Effector memory CD8-positive, alpha-beta T cell (primary cell): ENCODE measurements at regions not wholly inside any gene's neighbourhood (a gene's known extent, or its start where the extent isn't known, plus 50 kb on each side); places are given as distances from the start of the nearest gene placed in this dataset.

Experiments
- ATAC-seq: fragments of 150-1000 bp; cut with Tn5 transposase; replicated peaks from 2 replicates; pipeline ENCODE4 v1.10.0; 2021; ENCODE audit warnings: mild to moderate bottlenecking, moderate library complexity
- DNase-seq, 3 experiments: peaks; one replicate each; pipeline ENCODE4 v3.0.0; 2021
- H3K27ac Mint-ChIP-seq, 2 donors: one replicate each; pipeline ENCODE4 v1.8.0; 2022; ENCODE audit warnings: mild to moderate bottlenecking in 2 of 2, mixed read lengths in 2 of 2, moderate library complexity in 2 of 2
- H3K27me3 Mint-ChIP-seq, 2 donors: one replicate each; pipeline ENCODE4 v1.8.0; 2022; ENCODE audit warnings: mixed read lengths in 2 of 2
- H3K36me3 Mint-ChIP-seq: one replicate; pipeline ENCODE4 v1.8.0; 2022; ENCODE audit warnings: mild to moderate bottlenecking, moderate library complexity, mixed read lengths; ENCODE audit not compliant: insufficient read depth
- H3K4me1 Mint-ChIP-seq, 2 donors: one replicate each; pipeline ENCODE4 v1.8.0; 2022; ENCODE audit warnings: low read depth in 2 of 2, mixed read lengths in 2 of 2
- H3K4me3 Mint-ChIP-seq, 2 donors: one replicate each; pipeline ENCODE4 v1.8.0; 2022; ENCODE audit warnings: mild to moderate bottlenecking in 2 of 2, mixed read lengths in 2 of 2, moderate library complexity in 2 of 2
- H3K9me3 Mint-ChIP-seq, 2 donors: one replicate each; pipeline ENCODE4 v1.8.0; 2022; ENCODE audit warnings: mixed read lengths in 2 of 2

DNA sequence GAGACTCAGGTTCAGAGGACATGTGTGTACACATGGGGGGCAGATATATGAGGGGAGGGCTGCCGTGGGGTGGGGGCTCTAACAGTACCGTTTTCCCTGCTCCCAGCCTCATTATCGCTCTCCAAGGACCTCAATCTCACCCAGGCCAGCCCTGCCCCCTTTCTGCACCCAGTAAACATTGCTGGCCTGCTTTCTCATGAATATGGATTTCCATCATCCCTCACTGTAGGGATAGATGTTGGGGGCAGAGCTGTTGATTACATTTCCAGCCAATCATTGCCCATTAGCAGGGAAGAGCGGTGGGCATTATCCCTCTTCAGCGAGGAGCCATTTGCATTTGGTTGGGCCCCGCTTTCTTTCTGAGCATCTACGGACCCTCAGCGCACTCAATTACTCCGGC is 273.8 kb downstream of the RPS6KC1 start:
- Mint-ChIP-seq H3K27me3 (peaks cover 18 to 29% of the 10 kb centered on the region in 2 donors), H3K4me1 (no peaks in the 10 kb centered on the region), H3K36me3 (no peaks in the 10 kb centered on the region), H3K4me3 (no peak overlapping the region), H3K9me3 (no peaks in the 10 kb centered on the region), H3K27ac (no peak overlapping the region)
- ATAC-seq (no peak), DNase-seq (no peak)

DNA sequence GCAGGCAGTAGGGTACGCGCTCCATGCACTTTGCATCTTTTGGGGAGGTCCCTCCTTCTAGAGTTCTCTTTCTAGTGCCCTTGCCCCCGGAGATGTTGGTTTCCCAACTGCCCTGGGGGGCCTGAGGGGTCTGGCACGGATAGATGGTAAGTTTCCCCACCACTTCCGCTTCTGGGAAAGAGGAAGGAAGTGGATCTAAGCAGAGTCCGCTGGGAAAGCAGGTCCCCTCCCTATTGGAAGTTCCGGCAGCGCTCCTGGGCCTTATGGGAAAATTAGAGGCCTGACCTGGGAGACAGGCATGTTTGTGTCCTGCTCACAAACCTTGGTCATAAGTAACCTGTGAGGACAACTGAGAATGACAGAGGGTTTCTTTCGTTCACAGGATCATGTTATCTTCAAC is 274.4 kb downstream of the RPS6KC1 start:
- ATAC-seq (no peak), DNase-seq (no peak)
- H3K4me1 Mint-ChIP-seq = no peaks in the 10 kb centered on the region
- no peak overlapping the region for H3K27ac Mint-ChIP-seq
- no peak overlapping the region for H3K4me3 Mint-ChIP-seq
- no peaks in the 10 kb centered on the region for H3K9me3 Mint-ChIP-seq
- H3K27me3 Mint-ChIP-seq = peaks cover 24 to 36% of the 10 kb centered on the region in 2 donors
- H3K36me3 Mint-ChIP-seq = no peaks in the 10 kb centered on the region

DNA sequence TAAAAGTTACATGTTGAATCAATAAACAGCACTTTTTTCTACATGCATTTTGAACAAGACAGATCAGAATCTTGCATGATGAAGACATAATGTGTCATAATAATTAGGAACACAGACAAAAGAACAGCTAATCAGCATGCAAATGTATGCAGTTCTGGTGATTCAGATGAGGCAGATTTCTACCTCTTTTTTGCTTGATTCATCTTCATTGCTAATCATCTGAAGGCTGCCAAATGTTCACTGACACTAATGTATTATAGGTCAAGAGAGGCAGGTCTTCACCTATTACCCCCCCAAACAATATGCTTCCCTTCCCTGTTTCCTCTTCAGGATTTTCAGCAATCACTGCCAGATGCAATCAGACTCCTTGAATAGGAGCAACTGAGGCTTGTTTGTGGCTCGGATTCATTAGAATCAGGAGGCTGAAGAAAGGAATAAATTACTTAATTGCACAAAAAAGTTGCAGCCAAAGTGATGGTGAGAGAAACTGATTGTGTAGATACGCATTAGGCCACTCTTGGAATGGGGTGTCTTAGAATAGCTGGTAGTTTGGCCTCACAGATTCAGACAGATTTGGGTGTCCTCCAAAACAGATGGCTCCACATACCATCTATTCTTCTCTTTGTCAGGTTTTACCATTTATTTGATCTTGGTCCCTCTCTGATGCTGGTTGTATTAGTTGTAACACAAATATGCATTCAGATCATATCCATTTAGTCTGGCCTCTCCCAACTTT is 275.4 kb downstream of the RPS6KC1 start:
- Mint-ChIP-seq H3K27ac (no peak overlapping the region), H3K36me3 (no peaks in the 10 kb centered on the region), H3K9me3 (no peaks in the 10 kb centered on the region), H3K4me3 (no peak overlapping the region), H3K27me3 (peaks cover 24 to 36% of the 10 kb centered on the region in 2 donors), H3K4me1 (no peaks in the 10 kb centered on the region)
- ATAC-seq (no peak), DNase-seq (no peak)

DNA sequence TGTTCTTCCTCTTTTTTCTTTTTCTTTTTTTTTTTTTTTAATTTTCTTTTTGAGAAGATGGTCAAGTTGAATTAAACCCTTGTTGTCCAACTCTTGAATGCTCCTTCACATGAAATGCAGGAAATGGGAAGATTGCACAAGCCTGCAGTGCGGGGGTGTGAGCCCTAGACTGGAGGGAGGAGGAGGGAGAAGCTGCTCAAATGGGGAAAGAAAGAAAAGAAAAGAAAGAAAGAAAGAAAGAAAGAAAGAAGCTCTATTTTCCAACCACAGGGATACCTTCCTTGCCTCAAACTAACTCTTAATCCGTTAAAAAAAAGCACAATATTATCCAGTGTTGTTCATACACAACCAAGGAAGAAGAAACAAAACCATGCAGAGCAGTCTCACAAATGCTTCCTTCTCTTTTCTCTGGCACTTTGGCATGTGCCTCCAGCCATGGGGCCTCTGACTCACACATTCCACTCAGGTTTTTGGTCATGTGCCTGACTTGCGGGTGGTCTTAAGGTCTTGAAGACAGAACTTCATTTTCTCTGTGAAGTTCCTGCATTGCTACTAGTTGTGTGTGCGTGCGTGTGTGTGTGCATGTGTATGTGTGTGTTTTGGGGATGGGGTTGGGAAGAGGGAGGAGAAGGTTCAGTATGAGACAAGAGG is 276.1 kb downstream of the RPS6KC1 start:
- H3K27me3 Mint-ChIP-seq = peaks cover 24 to 36% of the 10 kb centered on the region in 2 donors
- H3K4me3 Mint-ChIP-seq = no peak overlapping the region
- DNase-seq (no peak), ATAC-seq (no peak)
- no peaks in the 10 kb centered on the region for H3K9me3 Mint-ChIP-seq
- no peaks in the 10 kb centered on the region for H3K36me3 Mint-ChIP-seq
- H3K27ac Mint-ChIP-seq = no peak overlapping the region
- H3K4me1 Mint-ChIP-seq = no peaks in the 10 kb centered on the region

DNA sequence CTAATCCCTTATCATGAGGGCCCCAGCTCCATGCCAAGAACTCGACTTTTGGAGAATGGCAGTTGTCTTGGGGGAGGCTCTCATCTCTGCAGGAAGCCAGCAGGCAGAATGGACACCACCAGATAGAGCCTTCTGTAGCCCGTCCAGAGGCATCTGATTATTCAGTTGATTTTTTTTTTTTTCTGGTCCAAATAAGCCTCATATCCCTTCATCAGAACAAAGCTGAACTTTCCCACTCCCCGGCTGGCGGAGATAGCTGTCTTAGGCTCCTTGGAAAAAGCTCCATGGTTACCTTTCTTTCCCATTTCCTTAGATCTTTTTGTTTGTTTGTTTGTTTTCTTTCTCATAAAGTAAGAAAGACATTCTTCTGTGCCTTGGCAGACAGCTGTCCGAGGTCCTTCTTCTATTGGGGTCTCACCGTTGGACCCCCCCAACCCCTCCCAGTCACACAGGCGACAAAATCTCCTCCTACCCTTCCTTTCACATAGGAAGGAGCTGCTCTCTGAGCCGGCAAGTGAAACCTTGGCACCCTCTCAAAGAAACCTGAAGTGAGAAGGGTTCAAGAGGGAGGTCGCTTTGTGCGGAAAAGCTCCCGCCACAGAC is 278.5 kb downstream of the RPS6KC1 start:
- Mint-ChIP-seq H3K4me3 (no peak overlapping the region), H3K36me3 (no peaks in the 10 kb centered on the region), H3K27ac (no peak overlapping the region), H3K27me3 (peaks cover 24 to 36% of the 10 kb centered on the region in 2 donors), H3K4me1 (no peaks in the 10 kb centered on the region), H3K9me3 (no peaks in the 10 kb centered on the region)
- no peak for ATAC-seq
- DNase-seq = no peak

DNA sequence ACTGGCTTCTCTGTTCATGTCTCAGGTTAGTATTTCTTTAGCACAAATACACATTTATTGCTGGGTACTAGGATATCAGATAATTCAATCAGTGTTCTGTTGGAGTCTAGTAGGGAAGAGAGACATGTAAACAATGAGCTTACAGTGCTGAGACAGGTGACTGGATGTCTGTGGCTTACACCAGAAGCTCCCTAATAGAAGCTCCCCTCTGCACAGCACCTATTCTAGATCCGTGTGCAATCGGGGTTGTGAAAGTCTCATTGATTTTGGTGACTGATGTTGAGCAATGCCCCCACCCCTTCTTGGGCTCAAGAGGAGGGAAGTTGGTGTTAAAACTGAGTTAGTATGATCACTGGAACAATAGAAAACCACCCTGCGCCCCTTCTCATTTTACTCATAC is 279.2 kb downstream of the RPS6KC1 start:
- DNase-seq (no peak), ATAC-seq (no peak)
- no peaks in the 10 kb centered on the region for H3K9me3 Mint-ChIP-seq
- no peak overlapping the region for H3K4me3 Mint-ChIP-seq
- no peaks in the 10 kb centered on the region for H3K4me1 Mint-ChIP-seq
- no peaks in the 10 kb centered on the region for H3K36me3 Mint-ChIP-seq
- peaks cover 24 to 33% of the 10 kb centered on the region in 2 donors for H3K27me3 Mint-ChIP-seq
- H3K27ac Mint-ChIP-seq = no peak overlapping the region

DNA sequence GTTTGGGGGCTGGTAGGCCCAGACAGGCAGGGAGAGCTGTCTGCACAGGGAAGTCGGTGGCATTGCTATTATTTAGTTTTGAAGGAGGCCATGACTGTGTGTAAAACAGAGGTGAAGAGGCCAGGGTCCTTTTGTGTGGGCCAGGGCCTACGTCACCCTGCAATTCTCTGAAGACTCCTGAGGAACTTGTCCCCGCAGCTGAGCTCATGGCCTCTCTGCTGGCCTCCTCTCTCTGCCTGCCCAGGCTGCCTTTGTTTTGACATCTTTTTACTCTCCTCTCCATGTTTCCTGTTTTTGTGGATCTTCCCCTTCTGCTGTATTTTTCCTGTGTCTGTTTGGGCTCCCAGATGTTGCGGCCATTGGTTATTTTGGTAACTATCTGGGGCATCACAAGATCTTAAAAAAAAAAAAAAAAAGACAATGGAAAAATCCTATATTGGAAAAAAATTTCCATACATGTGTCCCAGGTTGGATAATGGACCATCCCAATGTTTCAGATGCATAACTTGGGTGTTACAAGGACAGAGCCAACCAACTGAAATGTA is 280.7 kb downstream of the RPS6KC1 start:
- DNase-seq (no peak), ATAC-seq (no peak)
- H3K27ac Mint-ChIP-seq = no peak overlapping the region
- H3K27me3 Mint-ChIP-seq = peaks cover 24% of the 10 kb centered on the region in 2 donors
- H3K36me3 Mint-ChIP-seq = no peaks in the 10 kb centered on the region
- H3K4me3 Mint-ChIP-seq = no peak overlapping the region
- no peaks in the 10 kb centered on the region for H3K4me1 Mint-ChIP-seq
- H3K9me3 Mint-ChIP-seq = no peaks in the 10 kb centered on the region

DNA sequence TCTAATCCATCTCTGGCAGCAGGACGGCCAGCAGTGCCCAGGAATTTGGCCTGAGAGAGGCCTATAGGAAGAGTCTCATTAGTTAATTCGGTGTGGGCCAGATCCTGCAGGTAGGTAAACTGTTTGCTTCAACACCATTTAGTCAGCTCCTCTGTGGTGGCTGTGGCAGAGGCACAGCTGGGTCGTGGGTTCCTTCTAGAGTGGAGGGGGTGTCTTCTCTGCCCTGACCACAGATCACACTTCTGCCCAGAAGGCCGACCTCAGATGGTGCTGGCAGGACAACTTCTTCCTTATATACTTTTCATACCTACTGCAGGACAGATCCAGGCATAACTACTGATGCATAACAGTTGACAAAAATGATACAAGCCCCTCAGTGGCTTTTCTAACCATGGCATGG is 281.4 kb downstream of the RPS6KC1 start:
- Mint-ChIP-seq H3K9me3 (no peaks in the 10 kb centered on the region), H3K27me3 (peaks cover 18 to 23% of the 10 kb centered on the region in 2 donors), H3K27ac (no peak overlapping the region), H3K4me3 (no peak overlapping the region), H3K36me3 (no peaks in the 10 kb centered on the region), H3K4me1 (no peaks in the 10 kb centered on the region)
- ATAC-seq (no peak), DNase-seq (no peak)

DNA sequence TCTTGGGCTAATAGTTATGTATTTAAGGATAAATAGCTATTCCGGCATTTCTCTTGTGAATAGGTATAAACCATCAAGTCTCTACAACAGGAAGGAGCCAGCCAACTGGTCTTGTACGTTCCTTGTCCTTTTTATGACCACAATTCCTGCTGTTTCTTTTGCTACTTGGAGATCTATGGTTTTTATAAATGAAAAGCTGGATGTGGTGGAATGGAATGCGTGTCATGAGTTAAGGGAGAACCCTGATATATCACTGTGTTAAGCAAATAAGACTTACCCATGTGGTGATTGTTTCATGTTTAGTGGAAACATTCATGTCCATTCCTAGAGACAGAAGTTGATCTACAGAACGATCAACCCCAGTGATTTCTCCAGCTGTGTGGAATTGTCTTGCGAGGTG is 282.1 kb downstream of the RPS6KC1 start:
- no peak for DNase-seq

DNA sequence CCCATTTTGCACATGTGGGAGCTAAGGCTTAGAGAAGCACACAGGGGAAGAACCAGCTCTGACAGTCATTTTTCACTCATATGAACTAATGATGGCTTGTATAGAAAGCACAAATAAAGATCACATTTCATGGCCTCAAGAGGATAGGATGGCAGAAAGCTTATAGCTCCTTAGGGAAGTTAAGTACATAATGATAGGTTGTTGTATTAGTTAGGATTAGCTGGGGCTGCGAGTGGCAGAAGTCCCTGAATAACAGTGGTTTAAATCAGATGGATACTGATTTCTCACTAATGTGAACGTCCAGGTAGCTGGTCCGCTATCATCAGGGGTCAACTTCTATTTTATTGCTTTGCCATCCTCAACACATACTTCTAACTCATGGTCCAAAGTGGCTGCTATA is 284.0 kb downstream of the RPS6KC1 start:
- no peak for ATAC-seq
- no peak for DNase-seq

More for the DNA sequence above, 282.1 kb downstream of the RPS6KC1 start:
- no peaks in the 10 kb centered on the region for H3K36me3 Mint-ChIP-seq
- H3K27ac Mint-ChIP-seq = no peak overlapping the region
- H3K27me3 Mint-ChIP-seq = peaks cover 16 to 26% of the 10 kb centered on the region in 2 donors
- ATAC-seq = no peak
- no peaks in the 10 kb centered on the region for H3K4me1 Mint-ChIP-seq
- H3K4me3 Mint-ChIP-seq = no peak overlapping the region
- no peaks in the 10 kb centered on the region for H3K9me3 Mint-ChIP-seq

DNA sequence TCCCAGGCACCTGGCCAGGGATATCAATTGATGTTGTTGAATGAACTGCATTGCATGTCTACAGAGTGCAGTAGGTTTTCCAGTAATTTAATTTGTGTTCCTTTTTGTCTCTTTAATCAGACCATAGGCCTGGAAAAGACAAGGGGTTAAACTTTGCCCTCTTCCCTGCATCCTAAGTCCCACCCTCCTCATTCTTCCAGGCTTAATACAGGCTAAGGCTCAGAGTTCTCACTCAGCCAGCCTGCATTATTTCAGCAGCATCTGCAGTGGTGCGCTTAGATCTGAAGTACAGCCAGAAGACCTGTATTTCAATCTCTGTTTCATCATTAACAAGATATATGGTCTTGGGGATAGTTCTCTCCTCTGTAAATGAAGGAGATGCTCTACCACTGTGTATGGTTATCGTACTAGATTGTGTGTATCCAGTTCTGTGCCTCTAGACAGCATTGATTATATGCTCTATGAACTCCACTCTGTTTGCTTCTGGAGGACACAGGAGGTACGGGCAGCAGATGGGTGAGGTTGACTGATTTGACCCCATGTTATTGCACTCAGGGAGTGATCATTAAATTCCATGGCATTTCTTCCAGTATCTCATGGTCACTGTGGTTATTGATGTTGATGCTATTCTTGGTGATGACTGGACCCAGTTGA is 286.1 kb downstream of the RPS6KC1 start:
- DNase-seq (no peak), ATAC-seq (no peak)
- no peak overlapping the region for H3K27ac Mint-ChIP-seq
- no peak overlapping the region for H3K4me3 Mint-ChIP-seq
- H3K27me3 Mint-ChIP-seq = peaks cover 6 to 18% of the 10 kb centered on the region in 2 donors
- H3K36me3 Mint-ChIP-seq = no peaks in the 10 kb centered on the region
- H3K9me3 Mint-ChIP-seq = no peaks in the 10 kb centered on the region
- no peaks in the 10 kb centered on the region for H3K4me1 Mint-ChIP-seq

More for the DNA sequence above, 284.0 kb downstream of the RPS6KC1 start:
- no peak overlapping the region for H3K27ac Mint-ChIP-seq
- H3K27me3 Mint-ChIP-seq = peaks cover 9 to 15% of the 10 kb centered on the region in 2 donors
- no peak overlapping the region for H3K4me3 Mint-ChIP-seq
- H3K9me3 Mint-ChIP-seq = no peaks in the 10 kb centered on the region
- H3K4me1 Mint-ChIP-seq = no peaks in the 10 kb centered on the region
- no peaks in the 10 kb centered on the region for H3K36me3 Mint-ChIP-seq

DNA sequence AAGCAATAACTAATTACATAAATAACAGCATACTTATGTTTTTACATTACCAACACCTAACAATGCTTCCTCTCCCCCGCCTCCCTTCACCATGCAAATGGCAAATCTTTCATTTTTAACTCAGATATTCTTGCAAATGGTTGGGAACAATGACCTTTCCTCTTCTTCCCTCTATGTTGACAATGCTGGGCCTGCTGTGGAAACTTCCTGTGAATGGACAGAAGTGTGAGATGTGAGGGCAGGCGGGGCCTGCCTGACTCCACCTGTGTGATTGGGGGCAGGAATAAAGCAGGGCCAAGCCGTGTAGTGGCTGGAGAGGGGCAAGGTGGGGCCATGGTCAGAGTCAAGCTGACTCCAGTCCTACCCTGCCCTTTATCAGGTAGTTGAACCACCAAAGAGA is 289.6 kb downstream of the RPS6KC1 start:
- no peaks in the 10 kb centered on the region for H3K4me1 Mint-ChIP-seq
- DNase-seq (no peak), ATAC-seq (no peak)
- H3K27ac Mint-ChIP-seq = no peak overlapping the region
- H3K9me3 Mint-ChIP-seq = no peaks in the 10 kb centered on the region
- peaks cover 11 to 18% of the 10 kb centered on the region in 2 donors for H3K27me3 Mint-ChIP-seq
- no peaks in the 10 kb centered on the region for H3K36me3 Mint-ChIP-seq
- no peak overlapping the region for H3K4me3 Mint-ChIP-seq

DNA sequence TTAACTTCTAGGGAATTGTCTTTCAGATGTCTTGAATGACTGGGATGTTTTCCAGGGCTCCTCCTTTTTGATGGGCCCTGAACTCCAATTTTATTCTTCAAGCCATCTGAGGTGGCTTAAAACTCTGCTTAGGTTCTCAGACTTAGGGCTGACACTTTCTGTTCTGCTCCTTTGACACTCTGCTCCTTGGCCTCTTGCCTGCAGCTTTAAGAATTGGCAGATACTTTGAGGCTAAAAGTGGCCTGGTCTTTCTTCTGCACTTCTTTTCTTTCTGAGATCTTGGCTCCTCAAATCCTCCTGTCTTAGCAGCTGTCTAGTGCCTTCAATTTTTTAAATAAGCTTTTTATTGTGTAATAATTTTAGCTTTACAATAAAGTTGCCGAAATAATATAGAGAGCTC is 294.6 kb downstream of the RPS6KC1 start:
- Mint-ChIP-seq H3K36me3 (no peaks in the 10 kb centered on the region), H3K27ac (no peak overlapping the region), H3K4me1 (no peaks in the 10 kb centered on the region), H3K4me3 (no peak overlapping the region), H3K9me3 (no peaks in the 10 kb centered on the region), H3K27me3 (peaks cover 13 to 18% of the 10 kb centered on the region in 2 donors)
- ATAC-seq = no peak
- no peak for DNase-seq
